K562 (cell line): ENCODE measurements at regions not wholly inside any gene's neighbourhood (a gene's known extent, or its start where the extent isn't known, plus 50 kb on each side); places are given as distances from the start of the nearest gene placed in this dataset.

Source experiments
- ATAC-seq: fragments of 200-7000 bp; cut with Tn5 transposase; 3 replicates; pipeline ENCODE4 v1.9.1; 2020; ENCODE audit warnings: moderate library complexity
- BruUV-seq: library from RNA; stranded (reverse); fragments of 400-500 nt; replicated peaks from 2 replicates; lab custom pipeline; 2021; lab: Mats Ljungman, UMichigan
- CTCF ChIA-PET: fragments of 300-600 bp; formaldehyde crosslinking; extraction: SDS; loops from one replicate; lab custom pipeline; 2021; ENCODE audit warnings: low intra/inter-chr PET ratio; lab: Yijun Ruan, JAX
- POLR2A ChIA-PET: fragments of 300-600, 350-650 bp; sonication (Branson Sonifier 250); formaldehyde crosslinking; extraction: SDS; loops from one replicate; lab custom pipeline; 2021; ENCODE audit warnings: antibody characterized with exemption, inconsistent platforms; lab: Yijun Ruan, JAX
- DNase-seq, 4 experiments: peaks; one replicate each; pipeline versions ENCODE4 v3.0.0 to v3.0.0-alpha.2; 2011 to 2018; ENCODE audit warnings: low spot score in 3 of 4, mixed read lengths in 3 of 4; ENCODE audit errors: extremely low read depth in 1 of 4
- FAIRE-seq: peaks from 2 replicates; lab custom pipeline; 2011; peaks lifted over from hg19 to GRCh38; lab: Jason Lieb, UNC
- H2AFZ ChIP-seq: 2 replicates; pipeline ENCODE4 v1.6.0; 2011; ENCODE audit warnings: low read depth, low read length, control low read depth, inconsistent platforms
- H3K27ac ChIP-seq: fragments of 200-600 bp; 3 replicates; pipeline ENCODE4 v1.8.0; 2011; ENCODE audit warnings: low read depth, mild to moderate bottlenecking, control low read depth, inconsistent platforms, low read length, moderate library complexity, mixed read lengths; ENCODE audit errors: extremely low read depth
- H3K27me3 ChIP-seq, 2 experiments: fragments of 300-600 bp in 1 of 2; 2 replicates in 1 of 2; 3 replicates in 1 of 2; pipeline versions ENCODE4 v1.6.0 to v1.8.0; 2011; ENCODE audit warnings: inconsistent platforms in 2 of 2, low read length in 2 of 2, mild to moderate bottlenecking in 1 of 2, mixed read lengths in 1 of 2, moderate library complexity in 1 of 2; ENCODE audit not compliant: control insufficient read depth in 2 of 2, insufficient read depth in 2 of 2
- H3K36me3 ChIP-seq: fragments of 300-600 bp; 3 replicates; pipeline ENCODE4 v1.8.0; 2011; ENCODE audit warnings: mild to moderate bottlenecking, low read length, inconsistent platforms; ENCODE audit not compliant: control insufficient read depth, insufficient read depth
- H3K4me1 ChIP-seq, 2 experiments: fragments of 200-600 bp in 1 of 2; replicated peaks in 1 of 2; 2 replicates in 1 of 2; 3 replicates in 1 of 2; pipeline versions ENCODE4 v1.5.1 to v1.8.0; 2011; ENCODE audit warnings: inconsistent platforms in 2 of 2, low read length in 2 of 2, mild to moderate bottlenecking in 1 of 2, mixed read lengths in 1 of 2, moderate library complexity in 1 of 2; ENCODE audit not compliant: control insufficient read depth in 2 of 2, insufficient read depth in 2 of 2
- H3K4me2 ChIP-seq: 2 replicates; pipeline ENCODE4 v1.6.1; 2011; ENCODE audit warnings: low read length, control low read depth, inconsistent platforms, mixed read lengths; ENCODE audit not compliant: insufficient read depth
- H3K4me3 ChIP-seq: fragments of 200-600 bp; sonication (generic), shearing (Covaris generic); 2 replicates; pipeline ENCODE4 v1.5.1; 2016; ENCODE audit warnings: control low read depth, inconsistent platforms
- H3K79me2 ChIP-seq: fragments of 200-600 bp; 3 replicates; pipeline ENCODE4 v1.8.0; 2011; ENCODE audit warnings: low read length, inconsistent platforms; ENCODE audit not compliant: control insufficient read depth, insufficient read depth
- H3K9ac ChIP-seq, 2 experiments: 2 replicates each; pipeline versions ENCODE4 v1.6.0 to v1.6.1; 2011; ENCODE audit warnings: low read depth in 2 of 2, low read length in 2 of 2, control low read depth in 1 of 2, inconsistent platforms in 1 of 2, mild to moderate bottlenecking in 1 of 2, mixed read lengths in 1 of 2; ENCODE audit not compliant: insufficient read depth in 1 of 2
- H3K9me1 ChIP-seq: one replicate; pipeline ENCODE4 v1.6.0; 2011; ENCODE audit warnings: inconsistent platforms, mild to moderate bottlenecking, low read length, moderate library complexity; ENCODE audit not compliant: control insufficient read depth, insufficient read depth
- H3K9me3 ChIP-seq: replicated peaks from 2 replicates; pipeline ENCODE4 v1.5.1; 2011; ENCODE audit warnings: low read depth, low read length, inconsistent platforms; ENCODE audit not compliant: control insufficient read depth, insufficient read depth
- H4K20me1 ChIP-seq: replicated peaks from 2 replicates; pipeline ENCODE4 v1.6.1; 2011; ENCODE audit warnings: low read length, inconsistent platforms, mixed read lengths; ENCODE audit not compliant: control insufficient read depth, insufficient read depth
- ARID2 ChIP-seq: fragments of 450-650 bp; IDR thresholded peaks from 2 replicates; pipeline ENCODE4 v1.6.1; 2017; ENCODE audit warnings: antibody characterized with exemption, mild to moderate bottlenecking
- PHF20 ChIP-seq: fragments of 450-650 bp; IDR thresholded peaks from 2 replicates; pipeline ENCODE4 v1.6.1; 2018; ENCODE audit not compliant: partially characterized antibody
- PML ChIP-seq: IDR thresholded peaks from 2 replicates; pipeline ENCODE4 v1.6.1; 2012; ENCODE audit warnings: low read length, inconsistent platforms
- PTRF ChIP-seq: fragments of 450-650 bp; IDR thresholded peaks from 2 replicates; pipeline ENCODE4 v1.6.1; 2016; ENCODE audit warnings: mild to moderate bottlenecking, missing genetic modification characterization, missing compliant biosample characterization
- RFX1 ChIP-seq: fragments of 450-650 bp; IDR thresholded peaks from 2 replicates; pipeline ENCODE4 v1.6.1; 2016; ENCODE audit warnings: mild to moderate bottlenecking, moderate library complexity
- SETDB1 ChIP-seq: IDR thresholded peaks from one replicate; pipeline ENCODE4 v1.6.1; 2012; ENCODE audit warnings: low read length, control low read depth, inconsistent platforms
- SLC30A9 ChIP-seq: fragments of 250-450 bp; sonication (Bioruptor Pico); IDR thresholded peaks from 2 replicates; pipeline ENCODE4 v1.8.0; 2022; ENCODE audit warnings: mild to moderate bottlenecking, moderate library complexity
- SNRNP70 ChIP-seq: fragments of 200-400 bp; formaldehyde crosslinking; optimal IDR thresholded peaks from 2 replicates; pipeline ENCODE3; 2017; ENCODE audit warnings: low read depth, low read length
- STAT5B ChIP-seq: fragments of 250-450 bp; sonication (Bioruptor Pico); IDR thresholded peaks from 2 replicates; pipeline ENCODE4 v1.8.0; 2021; ENCODE audit warnings: mild to moderate bottlenecking, inconsistent platforms
- TBP ChIP-seq: optimal IDR thresholded peaks from 2 replicates; pipeline ENCODE3; 2011; ENCODE audit warnings: low read depth, low read length, improper control_type of control experiment
- TCF7L2 ChIP-seq: fragments of 150-350 bp; IDR thresholded peaks from 2 replicates; pipeline ENCODE4 v1.6.1; 2016; ENCODE audit warnings: low read depth, mild to moderate bottlenecking, low read length, moderate library complexity
- ZNF224 ChIP-seq: sonication (generic); formaldehyde crosslinking; IDR thresholded peaks from 2 replicates; pipeline ENCODE4 v1.8.0; 2022; ENCODE audit warnings: mild to moderate bottlenecking, missing genetic modification reagents
- ZNF384 ChIP-seq: IDR thresholded peaks from 2 replicates; pipeline ENCODE4 v1.6.1; 2012; ENCODE audit warnings: low read depth, low read length, improper control_type of control experiment
- ZNF75A ChIP-seq: fragments of 450-650 bp; formaldehyde crosslinking; IDR thresholded peaks from 2 replicates; pipeline ENCODE4 v1.4.0; 2020; ENCODE audit warnings: mild to moderate bottlenecking
- WGBS: fragments of 100-300 bp; shearing (Covaris generic); methylation state at CpG from one replicate; pipeline ENCODE4 v1.1.6; 2016; ENCODE audit warnings: low coverage, mixed read lengths; ENCODE audit not compliant: insufficient coverage; ENCODE audit errors: missing lambda C conversion rate; 5-methylcytosine and 5-hydroxymethylcytosine counted together
- in situ Hi-C: fragments of 300-500 bp; cut with MboI; formaldehyde crosslinking; loops from 4 replicates; pipeline ENCODE4 v1.15.0; 2018; ENCODE audit warnings: inconsistent platforms, mixed read lengths
- intact Hi-C: fragments of 100-400 bp; cut with micrococcal nuclease; formaldehyde crosslinking; loops from 2 replicates; pipeline ENCODE4 v1.14.2; 2022
- TF ChIP-seq, protein P1 (sequence below): fragments of 450-650 bp; conservative IDR thresholded peaks from 2 replicates; pipeline ENCODE4 v1.6.1; 2016; ENCODE audit warnings: missing genetic modification characterization, low read depth, mild to moderate bottlenecking, control low read depth, missing compliant biosample characterization

DNA sequence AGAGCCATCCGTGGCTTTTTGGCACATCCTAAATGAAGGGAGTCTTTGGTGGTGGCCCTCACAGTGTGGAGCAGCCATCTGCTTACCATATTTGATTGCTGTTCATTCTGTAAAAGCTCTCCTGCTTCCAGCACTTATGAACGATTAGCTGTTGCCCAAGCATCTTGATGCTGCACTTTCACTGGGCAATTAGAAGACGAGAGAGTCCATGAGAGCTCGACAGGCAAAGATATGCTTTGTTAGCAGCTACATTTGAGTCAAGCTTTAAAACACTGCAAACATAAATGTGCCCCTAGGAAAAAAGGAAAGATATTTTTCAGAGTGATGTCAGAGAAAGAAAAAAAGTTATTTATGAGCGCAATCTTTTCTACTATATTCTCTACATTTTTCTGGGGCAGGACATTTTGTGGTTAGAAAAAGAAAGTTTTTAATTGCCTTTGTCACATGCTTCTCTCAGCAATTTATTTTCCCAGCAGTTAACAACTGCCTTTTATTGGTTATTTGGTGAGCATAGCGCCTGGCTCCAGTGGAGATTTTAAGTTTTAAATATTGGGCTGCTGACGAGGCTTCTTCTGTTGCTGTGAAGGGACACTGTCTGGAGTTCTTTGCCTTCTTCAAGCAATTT lies 468.4 kb downstream of the C3orf38 start (continued):
- TF ChIP-seq SETDB1 = no peak
- TF ChIP-seq ARID2 = no peak
- no peak for TF ChIP-seq ZNF75A (CRISPR knock-in tag)
- no peak for TF ChIP-seq PML

GRCh38 chr3:88621586-88621985 lies 471.8 kb downstream of the C3orf38 start:
- intact Hi-C loops = no loop called here
- no peaks in the 10 kb centered on the region for H3K4me1 ChIP-seq
- no peaks in the 10 kb centered on the region for H3K9me1 ChIP-seq
- no peaks in the 10 kb centered on the region for H4K20me1 ChIP-seq
- in situ Hi-C loops = no loop called here
- no peaks in the 10 kb centered on the region for H3K27me3 ChIP-seq
- DNase-seq (no peak), ATAC-seq (no peak), FAIRE-seq (no peak)
- no peaks in the 10 kb centered on the region for H3K9me3 ChIP-seq
- H3K27ac ChIP-seq = no peak overlapping the region
- ChIA-PET CTCF (no interaction called here), POLR2A (no interaction called here)
- no peak overlapping the region for H3K9ac ChIP-seq
- TF ChIP-seq RFX1 (peak; percentile 51), PTRF (tag) (no peak)
- H2AFZ ChIP-seq = no peak overlapping the region
- H3K79me2 ChIP-seq = no peaks in the 10 kb centered on the region
- no TSS peak for BruUV-seq
- no peaks in the 10 kb centered on the region for H3K36me3 ChIP-seq
- WGBS = 0% methylated on average over 2 of the region's 2 CpGs
- no peak overlapping the region for H3K4me2 ChIP-seq
- no peak overlapping the region for H3K4me3 ChIP-seq

DNA sequence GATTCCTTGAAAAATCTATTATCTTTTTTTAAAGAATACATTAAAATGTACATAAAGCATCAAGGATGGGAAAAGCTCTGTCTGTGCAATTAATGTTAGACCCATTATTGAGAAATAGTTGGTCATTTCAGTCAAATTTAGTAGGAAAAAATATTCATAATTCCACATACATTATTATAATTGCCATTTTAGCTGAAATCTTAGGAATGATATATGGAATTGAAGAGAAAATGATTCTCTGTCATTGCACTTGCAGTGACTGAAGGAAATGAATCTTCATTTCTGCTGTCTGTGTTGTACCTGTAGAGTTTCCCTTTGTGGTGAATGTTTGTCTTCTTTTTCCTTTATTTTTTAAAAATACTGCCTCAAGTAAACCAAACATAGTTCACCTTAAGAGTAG lies 473.9 kb downstream of the C3orf38 start:
- CTCF ChIA-PET = no interaction called here

More for the DNA sequence above, 473.9 kb downstream of the C3orf38 start:
- Histone ChIP-seq H3K9ac (no peak overlapping the region), H3K9me3 (no peaks in the 10 kb centered on the region), H4K20me1 (no peaks in the 10 kb centered on the region), H3K4me1 (no peaks in the 10 kb centered on the region), H3K4me3 (no peak overlapping the region), H3K27ac (no peak overlapping the region), H3K4me2 (no peak overlapping the region), H3K27me3 (no peaks in the 10 kb centered on the region), H2AFZ (no peak overlapping the region), H3K9me1 (no peaks in the 10 kb centered on the region), H3K79me2 (no peaks in the 10 kb centered on the region), H3K36me3 (no peaks in the 10 kb centered on the region)
- no peak for TF ChIP-seq SLC30A9
- no peak for TF ChIP-seq TBP
- TF ChIP-seq, protein P1, sequence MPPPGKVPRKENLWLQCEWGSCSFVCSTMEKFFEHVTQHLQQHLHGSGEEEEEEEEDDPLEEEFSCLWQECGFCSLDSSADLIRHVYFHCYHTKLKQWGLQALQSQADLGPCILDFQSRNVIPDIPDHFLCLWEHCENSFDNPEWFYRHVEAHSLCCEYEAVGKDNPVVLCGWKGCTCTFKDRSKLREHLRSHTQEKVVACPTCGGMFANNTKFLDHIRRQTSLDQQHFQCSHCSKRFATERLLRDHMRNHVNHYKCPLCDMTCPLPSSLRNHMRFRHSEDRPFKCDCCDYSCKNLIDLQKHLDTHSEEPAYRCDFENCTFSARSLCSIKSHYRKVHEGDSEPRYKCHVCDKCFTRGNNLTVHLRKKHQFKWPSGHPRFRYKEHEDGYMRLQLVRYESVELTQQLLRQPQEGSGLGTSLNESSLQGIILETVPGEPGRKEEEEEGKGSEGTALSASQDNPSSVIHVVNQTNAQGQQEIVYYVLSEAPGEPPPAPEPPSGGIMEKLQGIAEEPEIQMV (tag) = no peak
- no peak for TF ChIP-seq ZNF384
- no peak for TF ChIP-seq ZNF224 (CRISPR knock-in tag)
- no peak for TF ChIP-seq PHF20
- no peak for TF ChIP-seq STAT5B
- no peak for TF ChIP-seq SNRNP70
- no peak for TF ChIP-seq TCF7L2
- FAIRE-seq (no peak), DNase-seq (no peak), ATAC-seq (no peak)
- in situ Hi-C loops (no loop called here), intact Hi-C loops (no loop called here)
- BruUV-seq = no TSS peak
- POLR2A ChIA-PET = no interaction called here
